HG03439 (cell line): ENCODE measurements at regions not wholly inside any gene's neighbourhood (a gene's known extent, or its start where the extent isn't known, plus 50 kb on each side); places are given as distances from the start of the nearest gene placed in this dataset.
"Not testable (repeated sequence)": the region's sequence is repeated elsewhere in the genome, so short reads cannot be mapped to it uniquely, and the experiment has no call there.

ENCODE experiments used
- ATAC-seq: cut with Tn5 transposase; IDR thresholded peaks from one replicate; pipeline ENCODE4 v1.9.1; 2021; ENCODE audit warnings: mild to moderate bottlenecking, moderate library complexity; ENCODE audit not compliant: unreplicated experiment

- ATAC-seq = no peak
Observed at GRCh38 chr12:84085046-84085445, 827.6 kb downstream of the SLC6A15 start.

- ATAC-seq = no peak
Observed at GRCh38 chr12:84079626-84080025, 833.0 kb downstream of the SLC6A15 start.

GRCh38 chr12:84077679-84078078 is 834.9 kb downstream of the SLC6A15 start:
- no peak for ATAC-seq

GRCh38 chr12:84075991-84076390 is 836.6 kb downstream of the SLC6A15 start:
- no peak for ATAC-seq

GRCh38 chr12:84073401-84073800 is 839.2 kb downstream of the SLC6A15 start:
- no peak for ATAC-seq

- no peak for ATAC-seq
Observed at GRCh38 chr12:84072961-84073360, 839.6 kb downstream of the SLC6A15 start.

- no peak for ATAC-seq
Observed at GRCh38 chr12:84070292-84070691, 842.3 kb downstream of the SLC6A15 start.

GRCh38 chr12:84069699-84070098 is 842.9 kb downstream of the SLC6A15 start:
- no peak for ATAC-seq

GRCh38 chr12:84069198-84069597 is 843.4 kb downstream of the SLC6A15 start:
- ATAC-seq = no peak

GRCh38 chr12:84058136-84058535 is 854.5 kb downstream of the SLC6A15 start:
- ATAC-seq = no peak

- no peak for ATAC-seq
Observed at GRCh38 chr12:84054811-84055210, 857.8 kb downstream of the SLC6A15 start.

- no peak for ATAC-seq
Observed at GRCh38 chr12:84047881-84048280, 864.7 kb downstream of the SLC6A15 start.

GRCh38 chr12:84046859-84047258 is 865.7 kb downstream of the SLC6A15 start:
- no peak for ATAC-seq

- no peak for ATAC-seq
Observed at GRCh38 chr12:84043355-84043754, 869.2 kb downstream of the SLC6A15 start.

- ATAC-seq = no peak
Observed at GRCh38 chr12:84038242-84038641, 874.4 kb downstream of the SLC6A15 start.

GRCh38 chr12:84036912-84037311 is 875.7 kb downstream of the SLC6A15 start:
- no peak for ATAC-seq

GRCh38 chr12:84035766-84036165 is 876.8 kb downstream of the SLC6A15 start:
- ATAC-seq = no peak

GRCh38 chr12:84034871-84035270 is 877.7 kb downstream of the SLC6A15 start:
- ATAC-seq = no peak

- ATAC-seq = no peak
Observed at GRCh38 chr12:84033162-84033561, 879.4 kb downstream of the SLC6A15 start.

GRCh38 chr12:84018556-84019179 is 893.9 kb downstream of the SLC6A15 start:
- ATAC-seq = not testable (repeated sequence)

GRCh38 chr12:84016956-84017355 is 895.6 kb downstream of the SLC6A15 start:
- ATAC-seq = no peak

- no peak for ATAC-seq
Observed at GRCh38 chr12:83997423-83997822, 915.2 kb downstream of the SLC6A15 start.

- ATAC-seq = no peak
Observed at GRCh38 chr12:83996671-83997070, 915.9 kb downstream of the SLC6A15 start.
